NCI-H1694 treated with DMSO at 0.1 percent for 48 hours (cell line): ENCODE measurements at regions not wholly inside any gene's neighbourhood (a gene's known extent, or its start where the extent isn't known, plus 50 kb on each side); places are given as distances from the start of the nearest gene placed in this dataset.

Experiments
- DNase-seq: peaks from one replicate; lab custom pipeline; 2025; lab: John Stamatoyannopoulos, UW

- DNase-seq, result no peak
Measured at GRCh38 chr20:6421321-6422248, 298.8 kb upstream of the FERMT1 start.

GRCh38 chr20:6420336-6420735, 297.5 kb upstream of the FERMT1 start:
- DNase-seq, result no peak

DNA sequence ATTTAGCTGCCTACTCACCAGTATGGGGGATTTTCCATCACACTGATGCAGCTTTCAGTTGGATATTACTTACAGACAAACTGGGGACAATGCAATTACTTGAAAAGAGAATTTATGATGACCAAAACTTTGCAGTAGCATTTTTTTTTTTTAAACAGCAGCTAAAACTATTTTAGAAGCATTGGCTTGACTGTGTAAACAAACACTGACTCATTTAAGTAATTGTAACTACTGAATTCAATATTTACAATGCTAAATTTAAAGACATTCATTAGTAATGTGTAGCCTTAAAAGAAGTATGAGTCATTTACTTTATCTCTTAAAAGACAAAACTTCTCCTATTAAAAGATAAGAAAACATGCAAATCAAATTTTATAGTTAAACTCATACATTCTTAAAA, 295.9 kb upstream of the FERMT1 start:
- no peak for DNase-seq

DNA sequence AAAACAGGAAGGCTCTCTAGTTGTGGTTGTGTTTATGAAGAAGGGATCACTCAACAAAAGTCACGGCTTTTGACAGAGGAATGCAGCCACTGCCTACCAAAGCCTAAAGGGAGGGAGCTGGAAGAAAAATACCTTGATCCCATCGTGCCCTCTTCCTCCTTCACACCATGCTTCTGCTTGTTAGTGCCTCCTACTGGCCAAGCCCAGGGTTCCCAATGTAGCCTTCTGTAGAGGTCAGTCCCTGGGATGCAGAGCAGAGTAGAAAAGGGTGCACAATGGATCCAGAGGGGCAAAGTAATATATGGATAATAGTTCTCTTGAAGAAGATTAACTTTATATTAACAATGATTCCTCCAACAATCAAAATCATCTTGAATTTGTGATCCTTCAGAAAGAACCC, 293.5 kb upstream of the FERMT1 start:
- no peak for DNase-seq

DNA sequence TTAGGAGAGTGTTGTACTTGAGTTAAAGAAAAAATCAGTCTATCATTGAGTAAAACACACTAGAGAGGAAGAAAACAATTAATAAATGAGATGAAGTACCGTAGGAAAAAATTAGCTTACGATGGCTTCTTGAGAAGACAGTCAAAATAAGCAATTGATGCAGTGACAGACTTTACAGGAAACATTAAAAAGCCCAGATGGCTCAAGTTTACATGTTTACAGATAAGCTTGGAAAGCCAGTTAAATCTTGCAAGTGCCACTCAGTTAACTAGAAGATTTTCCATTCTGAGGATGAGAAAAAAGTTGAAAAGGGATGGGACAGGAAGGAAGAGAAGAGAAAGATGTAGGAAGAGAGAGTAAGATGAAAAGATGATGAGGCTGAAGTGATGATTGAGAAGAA, 288.8 kb upstream of the FERMT1 start:
- no peak for DNase-seq

- no peak for DNase-seq
Measured at GRCh38 chr20:6410721-6411120, 287.9 kb upstream of the FERMT1 start.

GRCh38 chr20:6407163-6407562, 284.3 kb upstream of the FERMT1 start:
- DNase-seq, result no peak

- no peak for DNase-seq
Measured at GRCh38 chr20:6401893-6402557, 279.2 kb upstream of the FERMT1 start.

DNA sequence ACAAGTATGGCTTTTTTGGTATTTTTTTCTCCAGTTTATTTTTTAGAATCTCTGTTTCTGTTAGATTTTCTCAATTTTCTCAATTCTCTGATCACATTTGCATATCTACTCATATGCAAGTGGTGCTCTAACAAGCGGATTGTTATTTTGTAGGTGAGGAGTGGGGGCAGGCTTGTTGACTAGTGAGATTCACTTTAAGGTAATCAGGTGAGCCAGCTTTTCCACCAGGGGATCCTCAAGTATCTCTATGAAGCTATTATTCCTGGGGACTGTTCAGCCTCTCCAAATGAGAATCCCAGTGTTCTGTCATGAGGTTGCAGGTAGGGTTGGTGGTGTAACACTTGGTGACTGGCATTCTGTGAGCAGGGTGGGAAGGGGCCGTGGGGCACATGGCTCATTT, 274.3 kb upstream of the FERMT1 start:
- DNase-seq, result no peak

GRCh38 chr20:6395695-6396094, 272.9 kb upstream of the FERMT1 start:
- no peak for DNase-seq

DNA sequence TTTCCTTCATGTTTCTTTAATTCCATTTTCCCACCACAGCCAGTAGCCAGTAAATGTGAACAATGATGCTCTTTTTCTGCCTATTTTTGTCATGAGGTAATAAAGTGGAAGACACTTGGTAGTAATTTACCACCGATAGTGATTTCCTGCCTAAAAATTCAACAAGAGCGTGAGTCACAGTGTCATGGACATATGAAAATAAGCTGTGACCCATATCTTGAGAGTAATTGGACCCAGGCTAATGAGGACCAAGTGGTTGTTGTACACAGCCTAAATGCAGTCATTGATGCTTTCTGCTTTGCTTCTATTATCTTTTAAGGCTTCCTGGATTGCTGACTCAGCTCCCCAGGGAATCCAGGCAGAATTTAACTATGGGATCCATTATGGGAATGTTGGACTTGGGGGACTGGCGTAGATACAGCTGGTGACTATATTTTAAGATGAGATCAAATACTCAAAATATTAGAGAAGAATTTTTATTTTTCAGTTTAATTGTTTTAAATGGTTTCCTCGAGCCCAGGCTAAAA, 265.9 kb upstream of the FERMT1 start:
- no peak for DNase-seq

- no peak for DNase-seq
Measured at GRCh38 chr20:6384956-6385486, 262.2 kb upstream of the FERMT1 start.

- no peak for DNase-seq
Measured at GRCh38 chr20:6384380-6384779, 261.6 kb upstream of the FERMT1 start.

- no peak for DNase-seq
Measured at GRCh38 chr20:6381887-6382286, 259.1 kb upstream of the FERMT1 start.

- DNase-seq, result no peak
Measured at GRCh38 chr20:6362245-6362644, 239.4 kb upstream of the FERMT1 start.

GRCh38 chr20:6360766-6361165, 237.9 kb upstream of the FERMT1 start:
- DNase-seq, result no peak

- DNase-seq, result no peak
Measured at GRCh38 chr20:6355754-6356451, 233.1 kb upstream of the FERMT1 start.

DNA sequence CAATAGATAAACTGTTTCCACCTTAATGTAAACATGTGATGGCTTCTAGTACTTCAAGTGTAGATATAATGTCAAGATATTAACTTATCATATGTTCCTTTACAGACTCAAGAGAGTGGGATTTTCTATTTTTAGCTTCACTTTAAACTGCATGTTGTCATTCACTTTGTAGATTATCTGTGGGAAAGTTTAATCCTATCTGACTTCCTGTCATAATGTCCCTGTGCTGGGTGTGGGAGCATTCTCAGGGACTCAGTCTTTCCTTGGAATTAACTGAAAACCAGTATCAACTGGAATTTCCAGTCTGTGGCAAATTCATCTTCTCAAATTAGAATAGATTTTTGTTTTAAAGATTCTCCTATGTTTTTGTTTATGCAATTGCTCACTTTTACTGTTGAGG, 226.1 kb upstream of the FERMT1 start:
- no peak for DNase-seq

DNA sequence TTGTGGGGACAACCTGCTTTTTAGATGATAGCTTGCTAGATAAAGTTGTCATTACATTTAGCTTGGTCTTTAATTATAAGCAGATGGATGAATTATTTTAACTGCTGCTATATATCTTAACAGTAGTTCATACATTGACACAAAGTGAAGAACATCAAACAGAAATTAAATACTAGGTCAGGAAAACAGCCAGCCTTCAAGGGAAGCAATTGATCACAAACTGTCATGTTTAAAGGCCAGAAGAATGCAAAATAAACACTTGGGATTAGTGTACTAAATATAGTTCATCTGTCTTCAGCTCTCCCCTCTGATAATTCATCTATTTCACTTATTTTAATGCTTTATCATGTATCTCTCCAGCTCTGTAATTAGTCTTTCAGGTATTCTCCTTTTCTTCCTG, 225.1 kb upstream of the FERMT1 start:
- no peak for DNase-seq

- DNase-seq, result no peak
Measured at GRCh38 chr20:6341491-6341890, 218.7 kb upstream of the FERMT1 start.

DNA sequence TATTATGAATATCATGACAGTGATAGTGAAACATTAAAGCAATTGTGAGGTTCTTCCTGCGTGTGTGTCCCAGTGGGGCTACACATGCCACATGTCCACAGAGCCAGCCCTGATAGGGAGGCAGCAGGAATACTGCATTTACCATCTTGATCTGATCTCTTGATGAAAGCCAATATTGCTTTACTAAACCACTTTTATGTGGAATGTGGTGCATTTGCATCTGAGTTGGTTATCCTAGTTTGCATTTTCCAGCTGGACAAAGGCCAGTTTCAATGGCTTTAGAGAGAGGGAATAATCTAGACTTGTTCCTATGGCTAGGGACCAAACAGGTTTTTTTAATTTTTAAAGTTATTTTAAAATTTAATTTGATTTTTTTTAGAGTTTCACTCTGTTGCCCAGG, 216.3 kb upstream of the FERMT1 start:
- no peak for DNase-seq

DNA sequence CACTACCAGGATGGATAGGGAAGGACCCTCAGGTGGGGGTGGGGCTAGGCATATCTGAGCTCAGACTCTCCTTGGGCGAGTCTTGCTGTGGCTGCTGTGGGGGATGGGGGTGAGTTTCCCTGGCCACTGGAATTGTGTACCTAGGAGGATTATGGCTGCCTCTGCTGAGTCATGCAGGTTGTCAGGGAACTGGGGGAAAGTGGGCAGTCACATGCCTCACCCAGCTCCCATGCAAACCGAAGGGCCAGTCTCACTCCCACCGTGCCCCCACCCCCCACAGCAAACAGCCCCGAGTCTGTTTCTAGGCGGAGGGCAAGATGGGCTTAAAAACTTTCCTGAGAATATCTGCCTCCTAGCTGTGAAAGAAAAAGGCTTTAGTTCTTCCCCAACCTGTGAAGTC, 210.3 kb upstream of the FERMT1 start:
- DNase-seq, result no peak
